SK-N-MC (cell line): ENCODE measurements at regions not wholly inside any gene's neighbourhood (a gene's known extent, or its start where the extent isn't known, plus 50 kb on each side); places are given as distances from the start of the nearest gene placed in this dataset.

ENCODE experiments used
- EZH2 ChIP-seq: fragments of 200-600 bp; sonication (generic); IDR thresholded peaks from one replicate; pipeline ENCODE4 v1.6.1; 2017; ENCODE audit warnings: antibody characterized with exemption
- FOXP2 ChIP-seq: optimal IDR thresholded peaks from 2 replicates; pipeline ENCODE3; 2011; ENCODE audit warnings: mild to moderate bottlenecking, moderate library complexity; ENCODE audit not compliant: insufficient read depth; ENCODE audit errors: extremely low read length, control extremely low read depth
- POLR2AphosphoS5 ChIP-seq: IDR thresholded peaks from 2 replicates; pipeline ENCODE4 v1.6.1; 2012; ENCODE audit warnings: mild to moderate bottlenecking, low read depth, low read length, borderline replicate concordance

DNA sequence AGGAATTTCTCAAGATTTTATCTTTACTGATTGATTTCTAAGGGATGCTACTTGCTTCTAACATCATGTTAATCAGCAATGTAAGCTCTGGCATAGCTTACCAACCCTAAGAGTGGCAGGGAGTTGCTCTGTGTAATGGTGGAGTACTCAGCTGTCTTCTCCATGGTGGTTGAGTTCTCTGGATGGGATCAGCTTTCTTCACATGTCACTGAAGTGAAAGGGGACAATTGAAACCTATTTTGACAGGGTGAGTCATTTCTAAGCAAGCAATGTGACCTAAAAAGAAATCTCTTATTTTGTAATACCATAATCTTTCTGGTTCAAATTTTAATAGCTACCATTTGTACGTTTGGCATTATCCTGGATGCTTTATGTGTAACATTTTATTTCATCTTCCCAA lies 430.4 kb downstream of the GJA1 start:
- TF ChIP-seq POLR2AphosphoS5 (no peak), EZH2 (no peak), FOXP2 (no peak)
